PC-9 (cell line): ENCODE measurements at regions not wholly inside any gene's neighbourhood (a gene's known extent, or its start where the extent isn't known, plus 50 kb on each side); places are given as distances from the start of the nearest gene placed in this dataset.

Experiments used
- CTCF ChIP-seq: fragments of 200-600 bp; sonication (generic); conservative IDR thresholded peaks from 2 replicates; pipeline ENCODE4 v1.6.1; 2017; ENCODE audit warnings: mixed run types, antibody characterized with exemption, mild to moderate bottlenecking, moderate library complexity
- EZH2 ChIP-seq: fragments of 200-600 bp; sonication (generic); IDR thresholded peaks from 2 replicates; pipeline ENCODE4 v1.8.0; 2017; ENCODE audit warnings: antibody characterized with exemption, low read depth

- TF ChIP-seq CTCF = no peak
- no peak for TF ChIP-seq EZH2
Observed at GRCh38 chr13:55572408-55572807, 1568.3 kb upstream of the PRR20A start.
